Activated T-cell treated with anti-CD3 and anti-CD28 coated beads, Interleukin-2, amount 50 U/mL, for 4 hours (primary cell): ENCODE measurements at regions not wholly inside any gene's neighbourhood (a gene's known extent, or its start where the extent isn't known, plus 50 kb on each side); places are given as distances from the start of the nearest gene placed in this dataset.
"Not testable (repeated sequence)": the region's sequence is repeated elsewhere in the genome, so short reads cannot be mapped to it uniquely, and the experiment has no call there.

ENCODE experiments used
- ATAC-seq, 2 donors: fragments of 200-7000 bp; cut with Tn5 transposase; one replicate each; pipeline ENCODE4 v1.10.0; 2021
- DNase-seq: peaks from one replicate; pipeline ENCODE4 v3.0.0-alpha.2; 2020
- H3K27me3 Mint-ChIP-seq: one replicate; pipeline ENCODE4 v1.8.0; 2021; ENCODE audit warnings: low read depth, mixed read lengths
- H3K36me3 Mint-ChIP-seq: one replicate; pipeline ENCODE4 v1.8.0; 2022; ENCODE audit warnings: mixed read lengths; ENCODE audit not compliant: insufficient read depth
- H3K4me1 Mint-ChIP-seq: one replicate; pipeline ENCODE4 v1.8.0; 2021; ENCODE audit warnings: low read depth, mixed read lengths
- H3K4me3 Mint-ChIP-seq: one replicate; pipeline ENCODE4 v1.8.0; 2021; ENCODE audit warnings: mild to moderate bottlenecking, moderate library complexity, mixed read lengths
- H3K9me3 Mint-ChIP-seq: one replicate; pipeline ENCODE4 v1.8.0; 2021; ENCODE audit warnings: mixed read lengths

GRCh38 chr12:89289720-89290119 is 62.6 kb downstream of the DUSP6 start:
- peaks cover 3% of the 10 kb centered on the region for H3K4me1 Mint-ChIP-seq
- H3K9me3 Mint-ChIP-seq: no peaks in the 10 kb centered on the region
- no peak for DNase-seq
- no peak for ATAC-seq
- H3K27me3 Mint-ChIP-seq: no peaks in the 10 kb centered on the region
- no peak overlapping the region for H3K4me3 Mint-ChIP-seq
- H3K36me3 Mint-ChIP-seq: no peaks in the 10 kb centered on the region

GRCh38 chr12:89288959-89289358 is 63.3 kb downstream of the DUSP6 start:
- Mint-ChIP-seq H3K4me1 (peaks cover 3% of the 10 kb centered on the region), H3K4me3 (no peak overlapping the region), H3K9me3 (no peaks in the 10 kb centered on the region), H3K27me3 (no peaks in the 10 kb centered on the region), H3K36me3 (no peaks in the 10 kb centered on the region)
- ATAC-seq (no peak), DNase-seq (no peak)

GRCh38 chr12:89286501-89286900 is 65.8 kb downstream of the DUSP6 start:
- H3K36me3 Mint-ChIP-seq: no peaks in the 10 kb centered on the region
- no peak overlapping the region for H3K4me3 Mint-ChIP-seq
- ATAC-seq (no peak), DNase-seq (no peak)
- H3K4me1 Mint-ChIP-seq: peaks cover 17% of the 10 kb centered on the region
- no peaks in the 10 kb centered on the region for H3K27me3 Mint-ChIP-seq
- H3K9me3 Mint-ChIP-seq: no peaks in the 10 kb centered on the region

GRCh38 chr12:89281539-89281867 is 70.8 kb downstream of the DUSP6 start:
- Mint-ChIP-seq H3K4me1 (peaks cover 28% of the 10 kb centered on the region), H3K36me3 (no peaks in the 10 kb centered on the region), H3K4me3 (no peak overlapping the region), H3K9me3 (peaks cover 3% of the 10 kb centered on the region), H3K27me3 (no peaks in the 10 kb centered on the region)
- ATAC-seq: no peak
- DNase-seq: no peak

- DNase-seq: no peak
- H3K36me3 Mint-ChIP-seq: no peaks in the 10 kb centered on the region
- H3K4me3 Mint-ChIP-seq: peak overlapping the region; percentile 46
- ATAC-seq: peak in 1 of 2 donors; percentile 35
- H3K9me3 Mint-ChIP-seq: peaks cover 3% of the 10 kb centered on the region
- no peaks in the 10 kb centered on the region for H3K27me3 Mint-ChIP-seq
- peaks cover 28% of the 10 kb centered on the region for H3K4me1 Mint-ChIP-seq
Measured at GRCh38 chr12:89280833-89281538, 71.3 kb downstream of the DUSP6 start.

- no peaks in the 10 kb centered on the region for H3K27me3 Mint-ChIP-seq
- H3K4me1 Mint-ChIP-seq: peaks cover 28% of the 10 kb centered on the region
- peaks cover 3% of the 10 kb centered on the region for H3K9me3 Mint-ChIP-seq
- H3K36me3 Mint-ChIP-seq: no peaks in the 10 kb centered on the region
- H3K4me3 Mint-ChIP-seq: no peak overlapping the region
- no peak for DNase-seq
- ATAC-seq: no peak
Measured at GRCh38 chr12:89279499-89279898, 72.8 kb downstream of the DUSP6 start.

GRCh38 chr12:89278862-89279261 is 73.4 kb downstream of the DUSP6 start:
- peaks cover 3% of the 10 kb centered on the region for H3K9me3 Mint-ChIP-seq
- H3K4me3 Mint-ChIP-seq: no peak overlapping the region
- no peaks in the 10 kb centered on the region for H3K36me3 Mint-ChIP-seq
- ATAC-seq (no peak), DNase-seq (no peak)
- no peaks in the 10 kb centered on the region for H3K27me3 Mint-ChIP-seq
- H3K4me1 Mint-ChIP-seq: peaks cover 28% of the 10 kb centered on the region

GRCh38 chr12:89278169-89278568 is 74.1 kb downstream of the DUSP6 start:
- no peak for DNase-seq
- Mint-ChIP-seq H3K4me1 (peaks cover 34% of the 10 kb centered on the region), H3K36me3 (no peaks in the 10 kb centered on the region), H3K27me3 (no peaks in the 10 kb centered on the region), H3K9me3 (peaks cover 3% of the 10 kb centered on the region), H3K4me3 (no peak overlapping the region)
- ATAC-seq: no peak

- no peaks in the 10 kb centered on the region for H3K36me3 Mint-ChIP-seq
- DNase-seq (no peak), ATAC-seq (no peak)
- H3K27me3 Mint-ChIP-seq: no peaks in the 10 kb centered on the region
- peaks cover 3% of the 10 kb centered on the region for H3K9me3 Mint-ChIP-seq
- no peak overlapping the region for H3K4me3 Mint-ChIP-seq
- peaks cover 28% of the 10 kb centered on the region for H3K4me1 Mint-ChIP-seq
Measured at GRCh38 chr12:89276860-89277259, 75.4 kb downstream of the DUSP6 start.

- ATAC-seq (no peak), DNase-seq (no peak)
- Mint-ChIP-seq H3K27me3 (no peaks in the 10 kb centered on the region), H3K36me3 (no peaks in the 10 kb centered on the region), H3K4me1 (peaks cover 11% of the 10 kb centered on the region), H3K9me3 (peaks cover 5% of the 10 kb centered on the region), H3K4me3 (no peak overlapping the region)
Measured at GRCh38 chr12:89273525-89273924, 78.8 kb downstream of the DUSP6 start.

- Mint-ChIP-seq H3K36me3 (no peaks in the 10 kb centered on the region), H3K4me3 (no peak overlapping the region), H3K9me3 (peaks cover 5% of the 10 kb centered on the region), H3K4me1 (peaks cover 13% of the 10 kb centered on the region), H3K27me3 (no peaks in the 10 kb centered on the region)
- ATAC-seq (no peak), DNase-seq (no peak)
Measured at GRCh38 chr12:89270548-89270947, 81.8 kb downstream of the DUSP6 start.

- Mint-ChIP-seq H3K27me3 (no peaks in the 10 kb centered on the region), H3K9me3 (peaks cover 5% of the 10 kb centered on the region), H3K4me1 (peaks cover 13% of the 10 kb centered on the region), H3K4me3 (no peak overlapping the region), H3K36me3 (no peaks in the 10 kb centered on the region)
- DNase-seq (no peak), ATAC-seq (no peak)
Measured at GRCh38 chr12:89269174-89269573, 83.1 kb downstream of the DUSP6 start.

GRCh38 chr12:89267404-89267803 is 84.9 kb downstream of the DUSP6 start:
- H3K9me3 Mint-ChIP-seq: peaks cover 5% of the 10 kb centered on the region
- no peak for DNase-seq
- no peak for ATAC-seq

GRCh38 chr12:89266574-89267188 is 85.6 kb downstream of the DUSP6 start:
- H3K36me3 Mint-ChIP-seq, DNase-seq, H3K4me1 Mint-ChIP-seq, H3K4me3 Mint-ChIP-seq, H3K9me3 Mint-ChIP-seq, ATAC-seq, H3K27me3 Mint-ChIP-seq: not testable (repeated sequence)

More at GRCh38 chr12:89267404-89267803, 84.9 kb downstream of the DUSP6 start:
- Mint-ChIP-seq H3K36me3 (no peaks in the 10 kb centered on the region), H3K27me3 (no peaks in the 10 kb centered on the region), H3K4me1 (peaks cover 3% of the 10 kb centered on the region), H3K4me3 (no peak overlapping the region)

GRCh38 chr12:89264837-89265236 is 87.5 kb downstream of the DUSP6 start:
- Mint-ChIP-seq H3K9me3 (no peaks in the 10 kb centered on the region), H3K27me3 (no peaks in the 10 kb centered on the region), H3K36me3 (no peaks in the 10 kb centered on the region), H3K4me3 (no peak overlapping the region), H3K4me1 (peaks cover 4% of the 10 kb centered on the region)
- no peak for ATAC-seq
- no peak for DNase-seq
